ENCODE measurements at regions not wholly inside any gene's neighbourhood (a gene's known extent, or its start where the extent isn't known, plus 50 kb on each side); places are given as distances from the start of the nearest gene placed in this dataset.
"Not testable (repeated sequence)": the region's sequence is repeated elsewhere in the genome, so short reads cannot be mapped to it uniquely, and the experiment has no call there.

- not testable (repeated sequence) for TF ChIP-seq EP300, CTCF, POLR2A, POLR2AphosphoS5 (IDR thresholded peaks at IDR 0.05)
Measured at GRCh38 chr4:3946553-3946952, 180.4 kb downstream of the ADRA2C start.
